MCF 10A (cell line): ENCODE measurements at regions not wholly inside any gene's neighbourhood (a gene's known extent, or its start where the extent isn't known, plus 50 kb on each side); places are given as distances from the start of the nearest gene placed in this dataset.

Source experiments
- BruUV-seq: library from RNA; stranded (reverse); fragments of 400-500 nt; replicated peaks from 2 replicates; lab custom pipeline; 2021; lab: Mats Ljungman, UMichigan
- CTCF ChIA-PET: fragments of 300-600 bp; sonication (Branson Sonifier 250); formaldehyde crosslinking; extraction: SDS; loops from one replicate; lab custom pipeline; 2021; ENCODE audit warnings: antibody characterized with exemption, inconsistent platforms; lab: Yijun Ruan, JAX
- POLR2A ChIA-PET: fragments of 300-600, 350-650 bp; sonication (Branson Sonifier 250); formaldehyde crosslinking; extraction: SDS; loops from one replicate; lab custom pipeline; 2020; ENCODE audit warnings: antibody characterized with exemption, inconsistent platforms; lab: Yijun Ruan, JAX
- DNase-seq: peaks from one replicate; pipeline ENCODE4 v3.0.0-alpha.2; 2018; ENCODE audit not compliant: unreplicated experiment
- H3K27ac Mint-ChIP-seq: one replicate; pipeline ENCODE4 v1.8.0; 2022; ENCODE audit warnings: mild to moderate bottlenecking, low read depth, mixed read lengths; ENCODE audit not compliant: unreplicated experiment
- H3K27me3 Mint-ChIP-seq: one replicate; pipeline ENCODE4 v1.8.0; 2022; ENCODE audit warnings: mixed read lengths; ENCODE audit not compliant: insufficient read depth, unreplicated experiment
- H3K36me3 Mint-ChIP-seq: one replicate; pipeline ENCODE4 v1.8.0; 2022; ENCODE audit warnings: mild to moderate bottlenecking, moderate library complexity, mixed read lengths; ENCODE audit not compliant: insufficient read depth, unreplicated experiment
- H3K4me1 Mint-ChIP-seq: one replicate; pipeline ENCODE4 v1.8.0; 2022; ENCODE audit warnings: mixed read lengths; ENCODE audit not compliant: insufficient read depth, unreplicated experiment
- H3K4me3 Mint-ChIP-seq: one replicate; pipeline ENCODE4 v1.8.0; 2022; ENCODE audit warnings: mild to moderate bottlenecking, moderate library complexity, mixed read lengths; ENCODE audit not compliant: unreplicated experiment
- H3K9me3 Mint-ChIP-seq: one replicate; pipeline ENCODE4 v1.8.0; 2022; ENCODE audit warnings: mixed read lengths; ENCODE audit not compliant: unreplicated experiment
- intact Hi-C: fragments of 100-400 bp; cut with micrococcal nuclease; formaldehyde crosslinking; loops from 2 replicates; pipeline ENCODE4 v1.14.1; 2022
- TF ChIP-seq, protein P1 (sequence below): fragments of 200-600 bp; IDR thresholded peaks from one replicate; pipeline ENCODE4 v1.8.0; 2022; ENCODE audit warnings: antibody characterized with exemption, mild to moderate bottlenecking; ENCODE audit not compliant: unreplicated experiment

DNA sequence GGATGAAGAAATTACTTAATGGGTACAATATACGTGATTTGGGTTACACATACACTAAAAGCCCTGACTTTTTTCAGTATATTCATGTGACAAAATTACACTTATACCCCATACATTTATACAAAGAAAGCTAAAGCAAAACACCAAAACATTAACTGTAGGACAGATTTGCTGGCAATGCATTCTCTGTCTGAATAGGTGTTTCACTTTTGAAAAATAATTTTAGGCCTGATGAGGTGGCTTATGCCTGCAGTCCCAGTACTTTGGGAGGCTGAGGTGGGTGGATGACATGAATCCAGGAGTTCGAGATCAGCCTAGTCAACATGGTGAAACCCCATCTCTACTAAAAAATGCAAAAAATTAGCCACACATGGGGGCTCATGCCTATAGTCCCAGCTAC is 301.5 kb upstream of the FAM98A start:
- no peaks in the 10 kb centered on the region for H3K36me3 Mint-ChIP-seq
- ChIA-PET POLR2A (no interaction called here), CTCF (no interaction called here)
- TF ChIP-seq, protein P1, sequence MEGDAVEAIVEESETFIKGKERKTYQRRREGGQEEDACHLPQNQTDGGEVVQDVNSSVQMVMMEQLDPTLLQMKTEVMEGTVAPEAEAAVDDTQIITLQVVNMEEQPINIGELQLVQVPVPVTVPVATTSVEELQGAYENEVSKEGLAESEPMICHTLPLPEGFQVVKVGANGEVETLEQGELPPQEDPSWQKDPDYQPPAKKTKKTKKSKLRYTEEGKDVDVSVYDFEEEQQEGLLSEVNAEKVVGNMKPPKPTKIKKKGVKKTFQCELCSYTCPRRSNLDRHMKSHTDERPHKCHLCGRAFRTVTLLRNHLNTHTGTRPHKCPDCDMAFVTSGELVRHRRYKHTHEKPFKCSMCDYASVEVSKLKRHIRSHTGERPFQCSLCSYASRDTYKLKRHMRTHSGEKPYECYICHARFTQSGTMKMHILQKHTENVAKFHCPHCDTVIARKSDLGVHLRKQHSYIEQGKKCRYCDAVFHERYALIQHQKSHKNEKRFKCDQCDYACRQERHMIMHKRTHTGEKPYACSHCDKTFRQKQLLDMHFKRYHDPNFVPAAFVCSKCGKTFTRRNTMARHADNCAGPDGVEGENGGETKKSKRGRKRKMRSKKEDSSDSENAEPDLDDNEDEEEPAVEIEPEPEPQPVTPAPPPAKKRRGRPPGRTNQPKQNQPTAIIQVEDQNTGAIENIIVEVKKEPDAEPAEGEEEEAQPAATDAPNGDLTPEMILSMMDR: no peak
- no peak overlapping the region for H3K27ac Mint-ChIP-seq
- H3K27me3 Mint-ChIP-seq: no peaks in the 10 kb centered on the region
- peaks cover 27% of the 10 kb centered on the region for H3K9me3 Mint-ChIP-seq
- BruUV-seq: no TSS peak
- intact Hi-C loops: no loop called here
- no peaks in the 10 kb centered on the region for H3K4me1 Mint-ChIP-seq
- no peak for DNase-seq
- no peak overlapping the region for H3K4me3 Mint-ChIP-seq

DNA sequence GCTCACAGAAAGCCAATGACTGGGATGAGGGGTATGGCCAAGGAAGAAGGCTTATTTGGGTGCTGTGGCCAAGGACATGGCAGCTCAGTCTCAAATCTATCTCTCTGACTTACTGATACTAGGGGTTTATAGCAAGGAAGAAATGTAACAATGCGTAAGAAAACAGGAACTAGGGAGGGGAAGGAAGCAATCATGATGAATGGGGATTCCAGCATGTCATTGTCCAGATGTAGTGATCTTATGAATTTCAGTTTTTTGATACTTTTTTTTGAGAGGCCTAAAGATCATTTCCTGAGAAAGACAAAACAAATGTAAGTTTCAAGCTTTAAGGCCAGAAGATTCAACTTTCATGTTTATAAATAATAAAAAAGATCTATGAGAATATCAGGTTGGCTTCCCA is 298.6 kb upstream of the FAM98A start:
- DNase-seq: no peak
- BruUV-seq: no TSS peak
- Mint-ChIP-seq H3K36me3 (no peaks in the 10 kb centered on the region), H3K4me1 (no peaks in the 10 kb centered on the region), H3K27me3 (no peaks in the 10 kb centered on the region), H3K9me3 (peaks cover 14% of the 10 kb centered on the region), H3K27ac (no peak overlapping the region), H3K4me3 (no peak overlapping the region)
- ChIA-PET POLR2A (no interaction called here), CTCF (no interaction called here)
- intact Hi-C loops: no loop called here
- TF ChIP-seq, protein P1: no peak

- TF ChIP-seq, protein P1: no peak
- H3K4me1 Mint-ChIP-seq: no peaks in the 10 kb centered on the region
- no peaks in the 10 kb centered on the region for H3K36me3 Mint-ChIP-seq
- no TSS peak for BruUV-seq
- no peaks in the 10 kb centered on the region for H3K9me3 Mint-ChIP-seq
- H3K27ac Mint-ChIP-seq: no peak overlapping the region
- no peaks in the 10 kb centered on the region for H3K27me3 Mint-ChIP-seq
- ChIA-PET CTCF (no interaction called here), POLR2A (no interaction called here)
- H3K4me3 Mint-ChIP-seq: no peak overlapping the region
- intact Hi-C loops: no loop called here
- no peak for DNase-seq
These were observed 294.7 kb upstream of the FAM98A start for GRCh38 chr2:33893824-33894223.

DNA sequence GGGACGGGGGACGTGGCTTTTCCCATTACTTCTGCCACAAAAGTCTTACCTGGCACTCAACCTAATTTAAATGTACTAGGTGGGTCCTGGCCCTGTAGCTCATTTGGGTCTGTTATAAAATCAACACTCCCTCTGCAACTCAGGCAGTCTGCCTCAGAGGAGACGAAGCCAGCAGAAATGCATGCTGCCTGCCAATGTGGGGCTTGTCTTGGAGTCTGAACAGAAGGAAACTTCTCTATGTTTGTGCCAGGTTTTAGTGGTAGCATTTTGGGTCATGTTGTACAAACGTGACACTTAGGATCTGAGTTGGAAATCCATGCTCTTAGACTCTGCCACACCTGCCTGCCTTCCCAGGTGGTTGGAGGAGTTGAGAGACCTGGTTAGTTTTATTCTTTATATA is 292.5 kb upstream of the FAM98A start:
- no peaks in the 10 kb centered on the region for H3K9me3 Mint-ChIP-seq
- no peaks in the 10 kb centered on the region for H3K27me3 Mint-ChIP-seq
- no peaks in the 10 kb centered on the region for H3K36me3 Mint-ChIP-seq
- no peak overlapping the region for H3K4me3 Mint-ChIP-seq
- no peak overlapping the region for H3K27ac Mint-ChIP-seq
- ChIA-PET CTCF (interaction anchor here (0.6 kb wide), 1 partner anchor 26 kb away, joined by 3 read pairs; no protein-coding TSS in a partner anchor), POLR2A (no interaction called here)
- no peaks in the 10 kb centered on the region for H3K4me1 Mint-ChIP-seq
- no peak for DNase-seq
- intact Hi-C loops: no loop called here
- no TSS peak for BruUV-seq
- TF ChIP-seq, protein P1: no peak
